A673 (cell line): ENCODE measurements at regions not wholly inside any gene's neighbourhood (a gene's known extent, or its start where the extent isn't known, plus 50 kb on each side); places are given as distances from the start of the nearest gene placed in this dataset.

Experiments
- BruUV-seq: library from RNA; stranded (reverse); fragments of 400-500 nt; replicated peaks from 2 replicates; lab custom pipeline; 2021; lab: Mats Ljungman, UMichigan
- CTCF ChIA-PET: fragments of 300-600 bp; sonication (Branson Sonifier 250); formaldehyde crosslinking; loops from one replicate; lab custom pipeline; 2022; ENCODE audit warnings: antibody characterized with exemption; lab: Charles Lee
- POLR2A ChIA-PET: fragments of 300-600 bp; sonication (Branson Sonifier 250); formaldehyde crosslinking; loops from one replicate; lab custom pipeline; 2022; ENCODE audit warnings: antibody characterized with exemption; ENCODE audit not compliant: low non-redundant PET; lab: Charles Lee
- DNase-seq: peaks from one replicate; pipeline ENCODE4 v3.0.0-alpha.2; 2015; ENCODE audit warnings: low spot score
- H3K27ac ChIP-seq: fragments of 200-600 bp; sonication (generic); 2 replicates; pipeline ENCODE4 v1.5.1; 2016; ENCODE audit warnings: mixed run types, low read depth, mild to moderate bottlenecking, mixed read lengths, antibody characterized with exemption, low read length; ENCODE audit not compliant: poor library complexity, severe bottlenecking
- H3K27me3 ChIP-seq: fragments of 200-600 bp; sonication (generic); replicated peaks from 2 replicates; pipeline ENCODE4 v1.6.1; 2017; ENCODE audit warnings: mixed run types, low read depth, mild to moderate bottlenecking, mixed read lengths, antibody characterized with exemption, low read length; ENCODE audit not compliant: insufficient read depth, poor library complexity
- H3K36me3 ChIP-seq: fragments of 200-600 bp; sonication (generic); 2 replicates; pipeline ENCODE4 v1.6.1; 2016; ENCODE audit warnings: mixed run types, mild to moderate bottlenecking, mixed read lengths, antibody characterized with exemption, low read length; ENCODE audit not compliant: insufficient read depth, poor library complexity, severe bottlenecking
- H3K4me1 ChIP-seq: fragments of 200-600 bp; sonication (generic); 2 replicates; pipeline ENCODE4 v1.6.1; 2017; ENCODE audit warnings: mixed run types, mild to moderate bottlenecking, mixed read lengths, antibody characterized with exemption, low read length; ENCODE audit not compliant: insufficient read depth, poor library complexity, severe bottlenecking
- H3K4me3 ChIP-seq: fragments of 200-600 bp; sonication (generic); 2 replicates; pipeline ENCODE4 v1.5.1; 2016; ENCODE audit warnings: low read depth, mixed run types, mild to moderate bottlenecking, mixed read lengths, low read length; ENCODE audit not compliant: poor library complexity, severe bottlenecking
- H3K9me3 ChIP-seq: fragments of 200-600 bp; sonication (generic); 2 replicates; pipeline ENCODE4 v1.6.1; 2016; ENCODE audit warnings: mixed run types, low read depth, mild to moderate bottlenecking, mixed read lengths, antibody characterized with exemption, low read length; ENCODE audit not compliant: poor library complexity, severe bottlenecking
- EZH2 ChIP-seq: fragments of 200-600 bp; sonication (generic); IDR thresholded peaks from 2 replicates; pipeline ENCODE4 v1.6.1; 2017; ENCODE audit warnings: borderline replicate concordance, low read depth, mild to moderate bottlenecking, mixed read lengths, antibody characterized with exemption, low read length; ENCODE audit not compliant: poor library complexity, severe bottlenecking
- intact Hi-C: fragments of 100-400 bp; cut with micrococcal nuclease; formaldehyde crosslinking; loops from one replicate; pipeline ENCODE4 v1.10.0; 2022; ENCODE audit not compliant: unreplicated experiment
- TF ChIP-seq, protein P1 (sequence below): fragments of 300-800, 200-600 bp; sonication (generic); conservative IDR thresholded peaks from 2 replicates; pipeline ENCODE4 v1.5.1; 2017; ENCODE audit warnings: low read depth, mild to moderate bottlenecking, antibody characterized with exemption, low read length, moderate library complexity, mixed read lengths

DNA sequence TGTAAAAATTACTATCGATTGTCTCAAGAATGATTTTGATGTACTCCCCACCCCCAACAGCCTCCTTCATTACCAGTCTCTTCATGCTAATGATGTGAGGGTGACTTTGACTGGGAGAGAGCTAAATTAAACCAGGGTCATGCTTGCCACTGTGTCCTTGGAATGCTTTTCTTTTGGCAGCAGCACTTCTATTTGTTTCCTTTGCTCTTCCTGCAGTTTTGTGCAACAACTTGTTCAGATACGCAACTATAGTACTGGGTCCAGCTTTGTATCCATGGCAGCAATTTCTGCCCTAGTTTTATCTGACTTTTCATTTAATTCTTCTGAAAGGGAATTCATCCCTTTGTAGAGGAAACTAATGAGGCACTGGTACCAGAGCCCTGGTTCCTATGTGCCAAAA lies 2792.1 kb downstream of the PCDH9 start:
- ChIA-PET POLR2A (no interaction called here), CTCF (no interaction called here)
- H3K27ac ChIP-seq: no peak overlapping the region
- no peaks in the 10 kb centered on the region for H3K36me3 ChIP-seq
- H3K27me3 ChIP-seq: no peaks in the 10 kb centered on the region
- H3K9me3 ChIP-seq: no peaks in the 10 kb centered on the region
- TF ChIP-seq EZH2: no peak
- TF ChIP-seq, protein P1, sequence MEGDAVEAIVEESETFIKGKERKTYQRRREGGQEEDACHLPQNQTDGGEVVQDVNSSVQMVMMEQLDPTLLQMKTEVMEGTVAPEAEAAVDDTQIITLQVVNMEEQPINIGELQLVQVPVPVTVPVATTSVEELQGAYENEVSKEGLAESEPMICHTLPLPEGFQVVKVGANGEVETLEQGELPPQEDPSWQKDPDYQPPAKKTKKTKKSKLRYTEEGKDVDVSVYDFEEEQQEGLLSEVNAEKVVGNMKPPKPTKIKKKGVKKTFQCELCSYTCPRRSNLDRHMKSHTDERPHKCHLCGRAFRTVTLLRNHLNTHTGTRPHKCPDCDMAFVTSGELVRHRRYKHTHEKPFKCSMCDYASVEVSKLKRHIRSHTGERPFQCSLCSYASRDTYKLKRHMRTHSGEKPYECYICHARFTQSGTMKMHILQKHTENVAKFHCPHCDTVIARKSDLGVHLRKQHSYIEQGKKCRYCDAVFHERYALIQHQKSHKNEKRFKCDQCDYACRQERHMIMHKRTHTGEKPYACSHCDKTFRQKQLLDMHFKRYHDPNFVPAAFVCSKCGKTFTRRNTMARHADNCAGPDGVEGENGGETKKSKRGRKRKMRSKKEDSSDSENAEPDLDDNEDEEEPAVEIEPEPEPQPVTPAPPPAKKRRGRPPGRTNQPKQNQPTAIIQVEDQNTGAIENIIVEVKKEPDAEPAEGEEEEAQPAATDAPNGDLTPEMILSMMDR: no peak
- H3K4me3 ChIP-seq: no peak overlapping the region
- DNase-seq: no peak
- intact Hi-C loops: no loop called here
- H3K4me1 ChIP-seq: peaks cover 13% of the 10 kb centered on the region
- no TSS peak for BruUV-seq

DNA sequence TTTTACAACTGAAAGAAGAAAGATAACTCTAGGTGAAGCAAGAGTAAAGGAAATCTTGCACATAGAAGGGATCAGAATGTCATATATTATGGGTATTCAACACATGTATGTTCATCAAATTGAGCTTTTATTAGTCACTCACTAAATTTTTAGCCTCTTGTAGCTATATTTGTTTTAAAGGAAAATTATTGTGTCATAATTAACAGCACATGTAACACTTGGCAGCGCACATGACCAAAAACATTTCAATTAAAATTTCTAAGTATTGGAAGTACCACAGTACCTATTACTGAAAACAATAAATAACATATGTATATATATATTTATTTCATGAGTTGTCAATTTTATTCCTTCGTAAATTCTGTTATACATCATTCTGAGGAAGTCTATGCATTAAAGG lies 2800.4 kb downstream of the PCDH9 start:
- Histone ChIP-seq H3K27ac (no peak overlapping the region), H3K36me3 (no peaks in the 10 kb centered on the region), H3K9me3 (no peaks in the 10 kb centered on the region), H3K4me1 (no peaks in the 10 kb centered on the region), H3K4me3 (no peak overlapping the region), H3K27me3 (no peaks in the 10 kb centered on the region)
- ChIA-PET CTCF (no interaction called here), POLR2A (no interaction called here)
- no peak for DNase-seq
- intact Hi-C loops: no loop called here
- BruUV-seq: no TSS peak
- TF ChIP-seq, protein P1: no peak
- no peak for TF ChIP-seq EZH2

DNA sequence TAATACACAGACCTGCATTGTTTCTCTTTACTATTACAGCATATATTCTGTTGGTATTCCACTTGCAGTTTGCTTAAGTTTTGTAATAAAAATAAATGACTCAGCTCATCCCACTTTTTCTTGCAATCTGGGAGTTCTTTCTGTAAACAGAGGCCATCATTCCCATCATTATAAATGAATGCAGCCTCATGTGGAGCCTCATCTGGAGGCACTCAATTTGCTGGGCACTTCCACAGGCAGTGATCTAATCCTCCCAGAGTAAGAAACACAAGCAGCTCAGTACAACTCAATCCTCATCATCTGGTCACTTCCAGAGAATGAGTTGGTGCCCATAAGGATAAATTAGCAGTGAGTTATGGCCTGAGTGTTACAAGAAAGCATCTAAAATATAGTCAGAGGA lies 2801.9 kb downstream of the PCDH9 start:
- POLR2A ChIA-PET: no interaction called here
- CTCF ChIA-PET: no interaction called here
- no TSS peak for BruUV-seq
- Histone ChIP-seq H3K9me3 (no peaks in the 10 kb centered on the region), H3K4me3 (no peak overlapping the region), H3K27ac (no peak overlapping the region), H3K4me1 (no peaks in the 10 kb centered on the region), H3K36me3 (no peaks in the 10 kb centered on the region), H3K27me3 (no peaks in the 10 kb centered on the region)
- intact Hi-C loops: no loop called here
- TF ChIP-seq, protein P1: no peak
- no peak for TF ChIP-seq EZH2
- no peak for DNase-seq
